Fibroblast of lung (primary cell): ENCODE measurements at regions not wholly inside any gene's neighbourhood (a gene's known extent, or its start where the extent isn't known, plus 50 kb on each side); places are given as distances from the start of the nearest gene placed in this dataset.

ENCODE experiments used
- CTCF ChIP-seq, 2 donors: IDR thresholded peaks in 1 of 2; conservative IDR thresholded peaks in 1 of 2; 1 replicate in 1 of 2; 2 replicates in 1 of 2; pipeline ENCODE4 v1.5.1; 2011 to 2012; ENCODE audit warnings: low read length in 2 of 2, control low read depth in 1 of 2, inconsistent platforms in 1 of 2, low read depth in 1 of 2, mild to moderate bottlenecking in 1 of 2
- EZH2 ChIP-seq: IDR thresholded peaks from 2 replicates; pipeline ENCODE4 v1.5.1; 2012; ENCODE audit warnings: low read length, control low read depth, mild to moderate bottlenecking; ENCODE audit errors: missing control alignments

- no peak for TF ChIP-seq CTCF (conservative IDR thresholded peaks at IDR 0.05 in 1 of 2, IDR thresholded peaks at IDR 0.05 in 1 of 2; ENCODE audit: low read depth in 1 of 2, low read length in 2 of 2)
- TF ChIP-seq EZH2 = no peak
These were observed 160.0 kb upstream of the FOXF1 start for GRCh38 chr16:86350289-86350688.
